Common myeloid progenitor, CD34-positive (primary cell): ENCODE measurements at regions not wholly inside any gene's neighbourhood (a gene's known extent, or its start where the extent isn't known, plus 50 kb on each side); places are given as distances from the start of the nearest gene placed in this dataset.

Experiments used
- CTCF ChIA-PET: fragments of 350-600 bp; sonication (Branson Sonifier 250); formaldehyde crosslinking; loops from one replicate; lab custom pipeline; 2021; ENCODE audit warnings: antibody characterized with exemption; lab: Charles Lee
- POLR2A ChIA-PET: fragments of 350-600 bp; sonication (Branson Sonifier 250); formaldehyde crosslinking; loops from one replicate; lab custom pipeline; 2021; ENCODE audit warnings: antibody characterized with exemption; lab: Charles Lee
- DNase-seq, 3 donors: peaks; one replicate each; pipeline versions ENCODE4 v3.0.0 to v3.0.0-alpha.2; 2013
- H3K27ac ChIP-seq, 2 experiments: 1 replicate in 1 of 2; 2 replicates in 1 of 2; pipeline ENCODE4 v1.7.0; 2013; ENCODE audit warnings: inconsistent platforms in 2 of 2, low read length in 2 of 2, mild to moderate bottlenecking in 2 of 2, low read depth in 1 of 2, moderate library complexity in 1 of 2; ENCODE audit not compliant: severe bottlenecking in 2 of 2, insufficient read depth in 1 of 2, poor library complexity in 1 of 2
- H3K27me3 ChIP-seq, 5 experiments: replicated peaks in 2 of 5; 1 replicate in 3 of 5; 2 replicates in 2 of 5; pipeline versions ENCODE4 v1.6.1 to v1.7.0; 2013; ENCODE audit warnings: low read length in 4 of 5, mild to moderate bottlenecking in 2 of 5, moderate library complexity in 2 of 5, inconsistent platforms in 1 of 5; ENCODE audit not compliant: insufficient read depth in 5 of 5, control insufficient read depth in 4 of 5
- H3K36me3 ChIP-seq, 4 experiments: 1 replicate in 2 of 4; 2 replicates in 2 of 4; pipeline versions ENCODE4 v1.6.1 to v1.7.0; 2013; ENCODE audit warnings: low read length in 3 of 4, control low read depth in 1 of 4, mild to moderate bottlenecking in 1 of 4; ENCODE audit not compliant: control insufficient read depth in 4 of 4, insufficient read depth in 4 of 4
- H3K4me1 ChIP-seq, 4 experiments: 1 replicate in 3 of 4; 2 replicates in 1 of 4; pipeline versions ENCODE4 v1.6.1 to v1.7.1; 2013; ENCODE audit warnings: low read length in 3 of 4, mild to moderate bottlenecking in 3 of 4, control low read depth in 1 of 4, inconsistent platforms in 1 of 4, moderate library complexity in 1 of 4; ENCODE audit not compliant: control insufficient read depth in 4 of 4, insufficient read depth in 4 of 4; ENCODE audit errors: control extremely low read depth in 1 of 4
- H3K4me3 ChIP-seq, 7 experiments: 1 replicate in 4 of 7; 2 replicates in 3 of 7; pipeline versions ENCODE4 v1.5.1 to v1.7.0; 2013; ENCODE audit warnings: mild to moderate bottlenecking in 7 of 7, low read length in 6 of 7, moderate library complexity in 6 of 7, inconsistent platforms in 2 of 7, low read depth in 2 of 7, control low read depth in 1 of 7; ENCODE audit not compliant: insufficient read depth in 4 of 7, control insufficient read depth in 1 of 7; ENCODE audit errors: extremely low read depth in 1 of 7
- H3K9me3 ChIP-seq, 5 experiments: 1 replicate in 4 of 5; 2 replicates in 1 of 5; pipeline versions ENCODE4 v1.6.1 to v1.7.1; 2013; ENCODE audit warnings: low read length in 4 of 5, mild to moderate bottlenecking in 2 of 5, inconsistent platforms in 1 of 5, low read depth in 1 of 5, moderate library complexity in 1 of 5; ENCODE audit not compliant: control insufficient read depth in 4 of 5, insufficient read depth in 2 of 5; ENCODE audit errors: control extremely low read depth in 1 of 5
- WGBS: methylation state at CpG from one replicate; pipeline ENCODE4 v1.1.5; 2013; ENCODE audit not compliant: insufficient coverage; 5-methylcytosine and 5-hydroxymethylcytosine counted together

DNA sequence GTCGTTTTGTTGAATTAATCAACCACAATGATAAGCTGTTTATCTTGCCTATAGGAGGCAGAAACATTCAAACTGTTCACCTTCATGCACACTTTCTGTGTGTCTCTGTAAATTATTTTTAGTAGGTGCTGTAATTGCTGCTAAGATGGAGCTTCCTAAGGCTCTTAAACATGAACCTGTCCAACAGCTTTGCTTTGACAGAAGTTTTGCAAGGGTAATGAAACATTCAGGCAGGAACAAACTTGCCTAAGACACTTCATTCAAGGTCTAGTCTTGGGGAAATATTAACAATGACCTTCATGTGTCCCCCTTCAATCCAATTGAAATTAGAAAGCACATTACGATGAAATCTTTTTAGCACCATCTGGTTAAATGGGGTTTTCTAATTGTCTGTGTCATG lies 156.1 kb downstream of the DIPK2A start:
- POLR2A ChIA-PET: no interaction called here

DNA sequence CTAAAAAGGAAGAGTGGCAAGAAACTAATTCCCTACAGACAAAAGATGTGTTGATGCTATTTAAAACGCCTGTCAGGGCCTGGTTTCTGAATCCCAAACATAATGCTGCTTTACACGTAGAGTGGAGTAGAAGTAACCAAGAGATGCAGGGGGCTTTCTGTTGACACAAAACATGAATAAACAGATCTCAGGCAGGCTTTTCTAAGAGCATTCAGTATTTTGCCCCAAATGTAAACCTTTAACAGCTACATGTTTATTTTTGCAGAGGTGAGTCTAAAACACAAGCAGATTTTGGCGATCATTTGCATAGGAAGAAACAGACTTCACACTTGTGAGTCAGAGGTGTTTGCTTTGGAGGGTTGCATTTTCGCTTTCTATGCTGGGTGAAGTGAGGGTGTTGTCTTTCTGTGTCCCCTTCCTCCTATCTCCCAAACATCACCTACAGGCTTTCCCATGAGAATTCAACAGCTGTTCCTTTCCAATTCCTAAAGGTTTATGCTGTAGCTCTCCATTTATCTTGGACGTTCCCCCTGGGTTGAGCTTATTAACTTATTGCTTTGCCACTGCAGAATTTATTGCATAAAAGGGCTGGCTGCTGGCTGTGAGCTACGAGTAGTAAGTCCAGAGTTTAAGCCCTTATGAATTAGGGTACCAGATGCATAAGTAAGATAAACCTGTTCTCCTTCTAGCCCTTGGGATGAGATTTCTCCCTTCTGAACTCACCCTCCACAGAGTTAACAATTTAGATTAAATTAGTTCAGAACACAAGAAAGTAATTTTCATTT lies 156.7 kb downstream of the DIPK2A start:
- DNase-seq: no peak
- no peak overlapping the region for H3K27ac ChIP-seq
- ChIA-PET POLR2A (no interaction called here), CTCF (no interaction called here)
- H3K4me1 ChIP-seq: no peaks in the 10 kb centered on the region
- no peaks in the 10 kb centered on the region for H3K27me3 ChIP-seq
- no peaks in the 10 kb centered on the region for H3K36me3 ChIP-seq
- H3K4me3 ChIP-seq: no peak overlapping the region
- 72% methylated on average over 3 of the region's 6 CpGs for WGBS
- H3K9me3 ChIP-seq: peaks cover 0 to 4% (median 0%) of the 10 kb centered on the region in 5 experiments

More for the DNA sequence above, 156.1 kb downstream of the DIPK2A start:
- no peaks in the 10 kb centered on the region for H3K36me3 ChIP-seq
- no peaks in the 10 kb centered on the region for H3K27me3 ChIP-seq
- DNase-seq: no peak
- no peak overlapping the region for H3K27ac ChIP-seq
- WGBS: 80% methylated on average over 1 of the region's 2 CpGs
- no peaks in the 10 kb centered on the region for H3K4me1 ChIP-seq
- CTCF ChIA-PET: no interaction called here
- peaks cover 0 to 4% (median 0%) of the 10 kb centered on the region in 5 experiments for H3K9me3 ChIP-seq
- H3K4me3 ChIP-seq: no peak overlapping the region

DNA sequence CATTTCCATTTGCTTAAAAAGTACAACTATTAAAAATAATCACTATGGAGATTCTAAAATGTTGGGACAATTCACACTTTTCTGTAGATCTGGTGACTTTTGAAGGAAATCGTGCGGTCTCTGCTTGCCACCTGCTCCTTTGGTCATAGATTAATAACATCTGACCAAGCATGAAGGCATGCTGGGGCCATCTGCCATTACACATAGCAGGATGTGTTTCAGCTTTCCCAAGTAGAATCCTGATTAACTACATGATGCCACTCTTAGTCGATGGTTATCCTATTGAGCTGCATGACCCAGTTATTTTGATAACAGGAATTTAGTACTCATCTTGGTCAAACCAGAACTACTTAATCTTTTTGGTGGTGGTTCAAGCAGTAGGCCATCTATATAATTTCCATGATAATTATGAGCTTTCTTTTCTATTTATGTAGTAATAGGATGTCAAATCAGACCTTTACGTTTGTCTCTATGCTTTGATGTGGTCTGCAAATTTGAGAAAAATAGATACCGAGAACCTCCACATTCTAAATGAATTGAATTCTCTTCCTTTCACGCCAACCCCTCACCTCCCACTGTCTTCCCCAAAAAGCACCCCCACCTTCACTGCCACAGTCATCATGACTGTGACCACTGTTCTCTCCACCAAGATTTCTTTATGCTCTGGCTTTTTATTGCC lies 158.1 kb downstream of the DIPK2A start:
- DNase-seq: no peak
- no peaks in the 10 kb centered on the region for H3K36me3 ChIP-seq
- no peaks in the 10 kb centered on the region for H3K4me1 ChIP-seq
- CTCF ChIA-PET: no interaction called here
- no peak overlapping the region for H3K27ac ChIP-seq
- WGBS: 96% methylated on average over 2 of the region's 6 CpGs
- peaks cover 0 to 5% (median 0%) of the 10 kb centered on the region in 5 experiments for H3K9me3 ChIP-seq
- no peaks in the 10 kb centered on the region for H3K27me3 ChIP-seq
- POLR2A ChIA-PET: no interaction called here
- no peak overlapping the region for H3K4me3 ChIP-seq

DNA sequence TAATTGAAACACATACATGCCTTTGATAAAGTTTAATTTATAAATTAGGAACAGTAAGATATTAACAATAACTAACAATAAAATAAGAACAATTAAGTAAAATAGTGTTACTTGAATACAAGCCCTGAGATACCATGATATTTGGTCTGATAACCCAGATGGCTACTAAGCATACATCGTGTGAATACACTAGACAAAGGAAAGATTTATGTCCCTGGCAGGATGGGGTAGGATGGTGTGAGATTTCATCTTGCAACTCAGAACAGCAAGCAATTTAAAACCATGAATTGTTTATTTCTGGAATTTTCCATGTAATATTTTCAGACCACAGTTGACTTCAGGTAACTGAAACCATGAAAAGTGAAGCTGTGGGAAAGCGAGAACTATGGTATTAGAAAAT lies 169.5 kb downstream of the DIPK2A start:
- no peak overlapping the region for H3K27ac ChIP-seq
- no peak overlapping the region for H3K4me3 ChIP-seq
- H3K36me3 ChIP-seq: no peaks in the 10 kb centered on the region
- DNase-seq: no peak
- ChIA-PET CTCF (no interaction called here), POLR2A (no interaction called here)
- H3K9me3 ChIP-seq: peaks cover 0 to 8% (median 2%) of the 10 kb centered on the region in 5 experiments
- 100% methylated on average over 1 of the region's 2 CpGs for WGBS
- no peaks in the 10 kb centered on the region for H3K27me3 ChIP-seq
- H3K4me1 ChIP-seq: no peaks in the 10 kb centered on the region

DNA sequence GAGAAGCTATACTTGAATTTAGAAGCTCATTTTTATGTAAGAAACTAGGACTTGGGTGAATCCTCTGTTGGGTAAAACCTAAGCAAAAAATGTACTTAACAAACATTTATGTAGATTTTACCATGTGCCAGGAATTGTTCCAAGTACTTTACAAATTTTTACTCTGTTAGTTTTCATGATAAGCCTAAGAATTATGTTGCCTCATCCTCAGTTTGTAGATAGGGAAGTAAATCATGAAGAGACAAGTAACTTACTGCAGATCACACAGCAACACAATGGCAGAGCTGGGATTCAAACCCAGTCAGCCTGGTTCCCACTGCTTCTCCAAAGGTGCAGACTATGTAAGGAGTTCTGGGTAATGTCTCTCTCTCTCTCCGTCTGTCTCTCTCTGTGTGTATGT lies 169.9 kb downstream of the DIPK2A start:
- Histone ChIP-seq H3K27me3 (no peaks in the 10 kb centered on the region), H3K9me3 (peaks cover 0 to 7% (median 2%) of the 10 kb centered on the region in 5 experiments), H3K27ac (no peak overlapping the region), H3K4me3 (no peak overlapping the region), H3K4me1 (no peaks in the 10 kb centered on the region), H3K36me3 (no peaks in the 10 kb centered on the region)
- POLR2A ChIA-PET: no interaction called here
- 100% methylated on average over 1 of the region's 1 CpG for WGBS
- CTCF ChIA-PET: no interaction called here
- DNase-seq: no peak

DNA sequence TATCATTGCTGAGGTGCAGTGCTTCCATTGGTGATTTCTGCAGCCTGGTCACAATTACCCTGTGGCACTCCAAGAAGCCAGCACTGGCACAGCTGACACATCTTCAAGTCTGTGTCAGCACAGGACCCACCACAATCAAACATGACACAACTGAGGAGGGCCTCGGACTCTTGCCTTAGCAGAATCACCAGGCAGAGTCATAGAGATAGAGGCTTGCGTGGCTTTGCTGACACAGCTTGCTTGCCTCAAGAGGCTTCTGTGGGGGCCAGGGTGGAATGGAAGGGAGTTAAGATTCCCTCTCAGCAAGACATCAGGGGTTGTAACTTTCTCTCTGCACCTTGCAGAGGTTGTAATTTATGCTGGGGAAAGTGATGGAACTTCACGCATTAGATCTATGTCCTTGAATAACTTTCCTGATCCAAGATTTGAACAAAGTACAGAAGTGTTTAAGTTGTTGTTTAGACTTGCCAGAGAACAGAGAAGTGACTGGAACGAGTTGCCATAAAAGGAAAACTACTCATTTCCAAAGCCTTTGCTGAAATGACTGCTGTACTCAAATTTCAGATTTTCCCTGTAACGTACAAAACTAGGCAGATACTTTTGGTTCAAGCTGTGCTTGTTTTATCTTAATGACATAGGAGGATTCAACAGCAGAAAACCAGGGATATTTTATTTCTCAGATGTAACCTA lies 170.7 kb downstream of the DIPK2A start:
- H3K36me3 ChIP-seq: no peaks in the 10 kb centered on the region
- no peaks in the 10 kb centered on the region for H3K4me1 ChIP-seq
- peaks cover 0 to 7% (median 0%) of the 10 kb centered on the region in 5 experiments for H3K9me3 ChIP-seq
- CTCF ChIA-PET: no interaction called here
- no peaks in the 10 kb centered on the region for H3K27me3 ChIP-seq
- H3K27ac ChIP-seq: no peak overlapping the region
- DNase-seq: no peak
- 92% methylated on average over 5 of the region's 5 CpGs for WGBS
- no peak overlapping the region for H3K4me3 ChIP-seq
- POLR2A ChIA-PET: no interaction called here

DNA sequence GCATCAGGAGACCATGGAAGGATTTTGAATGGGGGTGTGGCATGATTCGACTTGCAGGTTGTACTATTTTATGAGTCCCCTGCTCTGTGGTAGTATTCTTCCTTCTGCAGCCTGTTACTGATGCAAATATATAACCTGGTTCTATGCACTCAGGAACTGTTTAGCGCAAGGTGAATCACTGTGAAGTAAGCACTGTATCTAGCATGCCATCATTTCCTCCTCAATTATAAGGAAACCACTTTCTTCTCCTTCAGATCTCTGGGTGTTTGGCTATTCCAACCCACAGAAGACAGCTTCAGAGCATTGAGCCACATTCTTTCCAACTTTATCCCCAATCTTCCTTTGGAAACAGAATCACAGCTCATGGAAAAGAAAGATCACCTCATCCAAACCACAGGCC lies 176.7 kb downstream of the DIPK2A start:
- POLR2A ChIA-PET: no interaction called here
- Histone ChIP-seq H3K36me3 (no peaks in the 10 kb centered on the region), H3K4me1 (no peaks in the 10 kb centered on the region), H3K4me3 (no peak overlapping the region), H3K27ac (no peak overlapping the region), H3K9me3 (no peaks in the 10 kb centered on the region), H3K27me3 (no peaks in the 10 kb centered on the region)
- CTCF ChIA-PET: no interaction called here
- 100% methylated on average over 1 of the region's 2 CpGs for WGBS
- no peak for DNase-seq
